ENCODE measurements at regions not wholly inside any gene's neighbourhood (a gene's known extent, or its start where the extent isn't known, plus 50 kb on each side); places are given as distances from the start of the nearest gene placed in this dataset.
A peak's percentile ranks its signal among the peaks of the same experiment; 100 is the strongest.

DNA sequence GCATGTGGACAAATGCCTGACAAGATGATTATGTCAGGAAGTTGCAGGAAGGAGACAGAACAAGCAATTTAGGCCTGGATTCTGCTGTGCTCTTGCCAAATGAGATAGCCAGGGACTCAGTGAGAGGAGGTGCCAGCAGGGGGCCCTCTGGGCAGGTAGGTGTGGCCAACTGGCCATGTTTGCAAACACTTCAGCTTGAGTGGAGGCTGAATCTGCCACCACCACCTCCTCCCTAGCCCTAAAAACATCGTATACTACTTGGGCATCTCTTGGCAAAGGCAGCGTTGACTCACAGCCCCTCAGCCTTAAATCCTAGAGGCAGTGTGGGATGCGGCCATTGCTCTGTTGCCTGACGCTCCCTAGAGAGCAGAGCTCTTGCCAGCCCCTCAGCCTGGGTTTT lies 95.1 kb upstream of the PLET1 start:
- DNase-seq (ENCODE audit: low spot score), result peak; percentile 33

DNA sequence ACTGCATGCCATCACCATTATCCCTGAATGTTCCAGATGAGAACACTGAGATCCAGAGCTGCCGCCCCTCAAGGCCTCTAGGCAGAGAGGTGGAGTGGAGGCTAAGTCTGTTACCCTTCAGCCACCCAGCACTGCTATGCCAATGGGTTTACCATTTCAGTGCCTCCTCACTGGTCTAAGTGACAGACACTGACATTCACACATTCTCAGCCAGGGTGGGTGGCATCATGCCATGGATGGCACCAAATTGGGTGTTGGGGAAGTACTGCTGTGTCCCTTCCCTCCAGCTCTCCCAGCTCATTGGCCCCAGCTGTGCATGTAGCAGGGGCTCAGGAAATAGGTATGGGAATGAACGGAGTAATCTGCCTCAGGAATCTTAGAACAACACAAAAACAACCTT lies 96.8 kb upstream of the PLET1 start:
- DNase-seq (ENCODE audit: low spot score), result no peak

DNA sequence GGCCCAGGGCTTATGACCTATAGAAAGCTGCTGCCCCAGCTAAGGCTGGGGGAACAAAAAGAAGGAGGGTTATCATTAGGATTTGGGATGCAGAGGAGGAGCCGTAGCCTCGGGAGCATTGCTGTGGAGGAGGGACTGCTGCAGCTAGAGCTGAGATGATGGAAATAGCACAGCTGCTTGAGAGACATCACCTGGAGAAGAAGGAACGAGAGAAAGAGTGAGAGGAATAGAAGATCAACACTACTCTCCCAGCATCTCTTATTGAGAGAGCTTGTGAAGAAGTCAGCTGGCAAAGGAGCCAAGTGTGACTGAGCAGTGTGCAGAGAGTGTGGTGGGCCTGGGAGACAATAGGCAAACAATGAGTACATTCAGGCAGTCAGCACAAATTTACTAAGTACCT lies 100.7 kb upstream of the PLET1 start:
- no peak for DNase-seq (ENCODE audit: low spot score)

DNA sequence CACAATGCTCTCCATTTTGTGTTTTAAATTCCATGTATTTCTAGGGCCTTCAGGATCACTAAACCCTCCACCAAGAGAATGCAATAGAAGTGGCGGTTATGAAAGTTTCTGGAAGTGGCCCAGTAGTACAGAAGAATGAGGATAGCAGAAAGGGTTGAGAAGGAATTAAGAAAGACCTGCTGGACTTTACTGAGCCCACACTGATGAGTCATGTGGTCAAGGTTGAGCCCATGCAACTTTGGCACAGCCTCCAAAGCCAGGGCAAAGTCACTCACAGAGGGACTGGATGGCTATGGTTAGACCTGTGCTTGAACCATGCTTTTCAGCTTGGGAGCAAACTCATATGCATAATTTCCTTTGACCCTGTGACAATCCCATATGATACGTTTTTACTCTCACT lies 102.9 kb upstream of the PLET1 start:
- no peak for DNase-seq (ENCODE audit: low spot score)

DNA sequence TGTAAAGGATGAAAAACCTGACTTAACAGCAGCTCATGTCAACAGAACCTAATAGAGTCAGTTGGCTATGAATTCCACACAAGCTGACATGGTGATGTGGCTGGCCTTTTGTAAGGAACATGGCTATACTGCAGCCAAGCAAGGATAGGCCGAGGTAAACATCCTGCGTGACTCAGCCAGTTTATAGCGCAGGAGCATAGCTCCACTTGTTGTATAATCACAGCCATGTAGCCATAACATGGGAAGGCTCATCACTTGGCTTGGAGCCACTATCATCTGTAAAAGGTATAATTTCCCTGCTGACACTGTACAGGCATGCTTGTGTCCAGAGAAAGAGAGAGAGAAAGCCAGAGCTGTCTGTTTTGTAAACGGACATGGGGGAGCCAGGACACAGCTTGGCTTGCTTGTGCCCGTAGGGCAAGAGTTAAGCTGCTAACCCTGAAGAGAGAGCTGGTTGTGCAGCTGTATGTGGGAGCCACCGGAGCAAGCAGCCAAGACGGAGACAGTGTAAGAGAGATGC lies 104.4 kb upstream of the PLET1 start:
- no peak for DNase-seq (ENCODE audit: low spot score)

DNA sequence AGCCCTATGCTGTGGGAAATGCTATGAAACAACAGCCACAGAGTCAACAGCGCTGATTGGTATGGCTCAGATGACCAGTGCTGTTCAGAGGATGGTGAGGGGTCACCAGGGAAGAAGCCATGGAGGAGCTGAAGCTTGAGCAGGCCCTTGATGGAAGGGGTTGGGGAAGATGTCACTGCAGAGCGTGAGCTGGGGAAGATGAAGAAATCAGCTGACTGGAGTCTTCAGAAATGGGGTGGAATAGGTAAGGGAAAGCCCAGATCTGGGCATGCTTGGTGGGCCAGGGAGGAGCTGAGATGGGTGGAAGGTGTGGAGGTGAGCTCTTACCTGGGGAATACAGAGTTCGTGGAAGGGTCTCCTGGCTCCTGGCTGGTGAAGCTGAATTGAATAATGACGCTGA lies 105.4 kb upstream of the PLET1 start:
- no peak for DNase-seq (ENCODE audit: low spot score)

DNA sequence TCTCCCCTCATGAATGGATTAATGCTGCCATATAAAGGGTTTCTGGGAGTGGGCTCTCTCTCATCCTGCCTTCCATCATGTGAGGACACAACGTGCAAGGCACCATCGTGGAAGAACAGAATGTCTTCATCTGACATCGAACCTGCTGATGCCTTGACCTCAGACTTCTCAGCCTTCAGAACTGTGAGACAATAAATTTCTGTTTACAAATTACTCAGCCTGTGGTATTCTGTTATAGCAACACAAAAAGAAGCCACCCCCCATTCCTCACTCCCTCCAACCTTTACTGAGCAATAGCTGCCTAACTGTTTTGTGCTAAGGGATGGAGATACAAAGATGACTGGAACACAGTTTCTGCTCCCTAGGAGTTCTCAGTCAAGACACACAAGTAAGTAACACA lies 106.1 kb upstream of the PLET1 start:
- DNase-seq (ENCODE audit: low spot score), result no peak

DNA sequence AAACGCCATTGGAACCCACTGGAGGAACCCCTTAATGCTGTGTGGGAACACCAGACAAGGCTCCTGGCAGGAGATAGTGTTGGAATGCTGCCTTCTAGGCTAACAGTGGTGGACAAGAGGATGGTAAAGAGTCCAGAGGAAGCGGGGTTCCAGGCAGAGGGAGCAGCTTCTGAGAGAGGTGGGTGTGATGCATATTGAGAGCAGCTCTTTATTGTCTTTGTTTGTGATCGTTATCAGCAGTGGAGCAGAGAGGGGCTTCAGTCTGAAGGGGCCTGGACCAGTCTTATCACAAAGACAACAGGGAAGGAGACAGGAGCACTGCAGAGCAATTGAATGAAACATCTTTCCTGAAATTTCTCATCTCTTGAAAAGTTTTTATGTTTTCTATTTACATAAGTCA lies 106.8 kb upstream of the PLET1 start:
- DNase-seq (ENCODE audit: low spot score), result no peak

DNA sequence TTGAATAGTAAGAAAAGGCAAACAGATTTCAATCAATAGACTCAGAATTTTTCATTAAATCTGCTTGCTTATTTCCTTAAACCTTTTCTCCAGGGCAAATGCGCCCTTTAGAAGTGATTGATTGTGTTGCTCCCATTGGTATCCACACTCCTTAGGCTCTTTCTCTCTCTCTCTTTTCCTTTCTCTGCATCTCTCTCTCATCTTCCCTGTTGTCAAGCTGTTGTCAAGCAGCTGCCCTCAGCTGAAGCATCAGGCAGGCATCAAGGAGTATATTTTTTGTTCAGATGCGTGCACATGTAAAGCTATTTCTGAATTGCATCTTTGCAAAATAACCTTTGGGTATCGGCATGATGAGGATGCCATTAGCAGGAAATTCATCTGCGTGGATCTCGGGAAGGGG lies 107.2 kb upstream of the PLET1 start:
- DNase-seq (ENCODE audit: low spot score), result no peak

DNA sequence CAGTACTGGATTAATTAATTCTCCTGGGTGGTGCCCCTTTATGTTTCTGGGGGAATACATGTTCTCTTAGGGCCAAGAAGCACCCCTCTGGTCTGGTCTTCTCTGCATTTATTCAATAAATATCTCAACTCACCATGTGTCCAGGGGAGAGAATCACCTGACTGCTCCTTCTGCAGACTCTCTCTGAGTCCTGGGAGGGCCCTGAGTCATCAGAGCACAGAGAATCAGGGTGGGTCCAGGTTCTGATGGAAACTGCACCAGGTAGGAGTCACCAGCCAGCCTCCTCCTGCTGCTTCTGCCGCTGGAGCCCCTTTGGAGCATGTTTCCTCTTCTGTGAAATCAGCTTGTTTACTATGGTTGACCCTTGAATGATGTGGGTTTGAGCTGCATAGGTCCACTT lies 107.7 kb upstream of the PLET1 start:
- DNase-seq (ENCODE audit: low spot score), result no peak

DNA sequence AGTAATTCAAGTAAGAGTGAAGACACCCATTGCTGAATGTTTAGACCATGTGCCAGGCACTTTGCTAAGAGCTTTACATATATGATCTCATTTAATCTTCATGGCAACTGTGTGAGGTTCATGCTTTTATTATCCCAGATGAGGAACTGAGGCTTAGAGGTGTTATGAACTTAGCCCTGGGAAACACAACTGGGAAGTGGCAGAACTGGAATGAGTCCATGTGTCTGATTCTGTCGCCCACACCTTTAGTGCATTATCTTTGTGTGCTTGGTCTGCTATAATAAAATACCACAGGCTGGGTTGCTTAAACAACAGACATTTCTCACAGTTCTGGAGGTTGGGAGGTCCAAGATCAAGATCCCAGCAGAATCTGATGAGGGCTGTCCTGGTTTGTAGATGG lies 108.7 kb upstream of the PLET1 start:
- no peak for DNase-seq (ENCODE audit: low spot score)

DNA sequence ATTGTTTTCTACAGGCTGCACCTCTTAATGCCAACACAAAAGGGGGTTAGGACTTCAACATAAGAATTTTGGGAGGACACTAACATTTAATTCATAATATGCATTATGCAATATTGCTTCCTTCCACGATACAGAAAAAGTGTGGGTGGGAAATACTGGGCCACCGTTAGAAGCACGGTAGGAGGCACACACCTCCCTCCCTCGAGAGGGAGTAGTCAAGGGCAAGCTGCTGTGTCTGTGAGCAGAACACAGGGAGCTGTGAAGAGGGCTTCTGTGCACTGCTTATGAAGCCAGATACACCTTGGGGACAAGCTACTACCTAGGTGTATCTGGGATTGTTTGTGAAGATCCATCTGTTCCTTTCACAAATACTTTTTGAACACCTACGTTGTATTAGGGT lies 109.3 kb upstream of the PLET1 start:
- DNase-seq (ENCODE audit: low spot score), result no peak

DNA sequence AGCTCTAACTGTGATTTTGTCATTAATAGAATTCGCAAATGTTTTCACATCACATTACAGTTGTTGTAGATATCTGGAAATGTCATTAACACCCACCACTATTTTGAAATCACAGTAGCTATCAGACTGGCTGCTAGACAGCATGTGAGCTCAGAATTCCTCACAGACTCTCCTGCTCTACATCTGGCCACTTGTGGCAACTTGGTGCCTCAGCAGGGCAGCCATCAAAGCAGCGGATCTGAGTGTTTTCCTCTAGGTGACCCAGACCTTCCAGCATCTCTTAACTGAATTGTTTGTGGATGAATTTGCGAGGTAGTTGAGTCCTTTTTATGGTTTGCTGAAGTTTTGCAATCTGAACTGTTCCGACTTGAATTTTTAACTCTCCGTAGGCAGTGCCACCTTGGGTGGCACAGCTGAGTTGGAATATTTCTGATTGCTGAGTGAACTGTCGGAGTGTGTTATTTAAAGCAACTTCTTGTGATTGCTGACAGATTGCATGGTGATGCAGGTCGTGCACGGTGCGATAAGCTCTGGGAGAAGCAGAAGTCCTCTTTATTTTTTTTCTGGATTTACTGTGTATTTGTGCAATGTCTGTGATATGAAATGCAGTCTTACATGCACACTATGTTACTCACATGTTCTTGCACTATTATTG lies 114.0 kb upstream of the PLET1 start:
- no peak for DNase-seq (ENCODE audit: low spot score)

DNA sequence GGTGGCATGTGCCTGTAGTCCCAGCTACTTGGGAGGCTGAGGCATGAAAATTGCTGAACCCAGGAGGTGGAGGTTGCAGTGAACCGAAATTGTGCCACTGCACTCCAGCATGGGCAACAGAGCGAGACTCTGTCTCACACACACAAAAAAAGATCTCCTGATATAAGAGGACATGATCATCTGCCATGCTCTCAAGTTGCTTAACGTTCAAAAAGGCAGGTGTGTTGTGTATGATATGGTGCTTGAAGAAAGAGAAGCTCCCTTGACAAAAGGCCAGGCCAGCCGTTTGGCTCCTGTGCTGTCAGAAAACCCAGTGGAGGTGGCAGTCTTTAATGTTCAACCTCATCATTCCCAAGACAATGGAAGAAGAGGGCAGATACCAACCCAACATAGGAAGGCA lies 117.3 kb upstream of the PLET1 start:
- DNase-seq (ENCODE audit: low spot score), result no peak

DNA sequence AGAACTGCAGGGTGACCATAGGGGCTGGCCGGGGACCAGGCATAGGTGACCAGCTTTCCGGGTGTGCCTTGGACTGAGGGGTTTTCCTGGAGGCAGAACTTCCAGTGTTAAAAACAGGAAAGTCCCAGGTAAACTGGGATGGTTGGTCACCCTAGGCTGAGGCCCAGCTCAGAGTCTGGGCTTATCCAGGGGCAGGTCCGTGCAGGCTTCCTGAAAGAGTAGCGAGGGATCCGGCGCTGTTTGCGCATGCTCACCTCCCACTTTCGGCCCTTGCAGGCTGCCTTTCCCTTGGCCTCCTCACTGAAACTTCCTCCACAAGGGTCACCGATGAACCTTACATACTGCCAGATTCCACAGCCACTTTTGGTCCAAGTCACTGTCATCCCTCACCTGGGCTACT lies 119.8 kb upstream of the PLET1 start:
- no peak for DNase-seq (ENCODE audit: low spot score)

DNA sequence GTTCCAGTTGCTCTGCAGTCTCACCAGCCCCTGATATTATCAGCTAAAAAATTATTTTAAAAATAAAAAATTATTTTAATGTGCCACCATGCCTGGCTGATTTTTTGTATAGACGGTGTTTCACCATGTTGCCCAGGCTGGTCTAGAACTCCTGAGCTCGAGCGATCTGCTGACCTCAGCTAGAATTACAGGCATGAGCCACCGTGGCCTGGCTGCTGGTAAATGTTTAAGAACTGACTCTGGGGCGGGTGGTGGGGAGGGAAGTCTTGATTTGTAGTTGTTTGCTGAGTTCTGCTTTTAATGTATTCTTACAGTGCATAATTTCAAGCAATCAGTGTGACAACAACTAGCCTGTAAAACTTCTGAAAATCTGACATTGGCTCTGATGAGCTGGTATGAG lies 120.9 kb upstream of the PLET1 start:
- no peak for DNase-seq (ENCODE audit: low spot score)

DNA sequence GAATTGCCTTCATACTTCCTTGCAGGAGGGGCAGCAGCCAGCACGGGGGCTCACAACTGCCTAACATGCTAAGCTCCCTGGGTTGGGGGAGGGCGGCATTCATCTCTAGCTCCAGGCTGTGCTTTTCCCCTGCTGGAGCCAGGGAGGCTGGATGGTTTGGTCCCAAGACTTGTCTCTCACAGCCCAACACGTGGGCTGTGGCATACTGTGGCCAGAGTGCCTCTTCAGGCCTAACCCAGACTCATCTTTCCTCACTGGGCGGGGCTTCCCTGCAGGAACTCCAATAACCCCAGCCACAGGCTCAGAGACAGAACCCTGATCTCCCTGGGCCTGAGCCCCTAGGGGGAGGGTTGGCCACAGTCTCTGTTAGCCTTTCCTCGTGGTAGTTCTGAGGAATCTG lies 121.9 kb upstream of the PLET1 start:
- no peak for DNase-seq (ENCODE audit: low spot score)

DNA sequence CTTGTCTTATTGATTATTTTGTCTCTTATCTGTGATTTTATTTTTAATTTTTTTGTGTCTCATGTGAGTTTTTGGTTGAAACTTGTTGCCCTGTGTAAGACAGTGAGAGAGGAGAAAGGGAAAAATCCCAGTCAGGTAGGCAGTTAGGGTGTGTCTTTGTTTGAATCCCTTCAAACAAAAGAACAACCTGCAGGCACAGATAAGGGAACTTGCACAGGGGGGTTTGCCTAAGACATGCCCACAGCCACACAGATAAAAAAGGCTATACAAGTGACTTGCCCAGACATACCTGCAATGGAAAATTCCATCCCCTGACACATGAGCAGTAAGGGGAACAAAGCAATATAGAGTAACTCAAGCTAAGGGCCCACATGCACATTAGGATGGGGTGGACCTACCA lies 127.8 kb upstream of the PLET1 start:
- no peak for DNase-seq (ENCODE audit: low spot score)

DNA sequence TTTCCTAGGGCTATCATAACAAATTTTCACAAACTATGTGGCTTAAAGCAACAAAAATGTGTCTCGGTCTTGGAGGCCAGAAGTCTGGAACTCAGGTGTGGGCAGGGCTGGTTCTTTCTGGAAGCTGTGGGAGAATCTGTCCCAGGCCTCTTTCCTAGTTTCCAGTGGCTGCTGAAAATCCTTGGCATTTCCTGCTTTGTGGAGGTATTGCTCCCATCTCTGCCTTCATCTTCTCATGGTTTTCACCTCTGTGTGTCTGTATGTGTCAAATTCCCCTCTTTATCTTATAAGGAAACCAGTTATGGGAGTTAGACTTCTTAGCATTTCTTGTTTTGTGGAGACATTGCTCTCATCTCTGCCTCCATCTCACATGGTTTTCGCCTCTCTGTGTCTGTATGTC lies 130.4 kb upstream of the PLET1 start:
- no peak for DNase-seq (ENCODE audit: low spot score)

DNA sequence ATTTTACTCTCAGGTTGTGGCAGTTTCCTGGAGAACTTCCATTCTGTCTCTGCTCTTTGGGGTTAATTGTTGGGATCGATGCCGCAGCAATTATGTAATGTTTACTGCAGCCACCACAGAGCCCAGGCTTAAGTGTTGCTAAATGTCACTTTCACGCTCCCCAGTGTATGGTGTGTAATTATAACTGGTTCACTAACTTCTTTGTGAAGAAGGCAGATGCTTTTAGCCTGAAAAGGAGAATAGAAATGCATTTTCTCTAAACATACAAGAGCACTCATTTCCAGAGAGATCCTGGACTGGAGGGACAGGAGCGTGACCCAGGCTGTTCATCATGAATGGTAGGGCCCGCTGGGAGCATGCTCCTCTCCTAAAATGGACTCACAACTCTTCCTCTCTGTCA lies 132.2 kb upstream of the PLET1 start:
- DNase-seq (ENCODE audit: low spot score), result no peak

DNA sequence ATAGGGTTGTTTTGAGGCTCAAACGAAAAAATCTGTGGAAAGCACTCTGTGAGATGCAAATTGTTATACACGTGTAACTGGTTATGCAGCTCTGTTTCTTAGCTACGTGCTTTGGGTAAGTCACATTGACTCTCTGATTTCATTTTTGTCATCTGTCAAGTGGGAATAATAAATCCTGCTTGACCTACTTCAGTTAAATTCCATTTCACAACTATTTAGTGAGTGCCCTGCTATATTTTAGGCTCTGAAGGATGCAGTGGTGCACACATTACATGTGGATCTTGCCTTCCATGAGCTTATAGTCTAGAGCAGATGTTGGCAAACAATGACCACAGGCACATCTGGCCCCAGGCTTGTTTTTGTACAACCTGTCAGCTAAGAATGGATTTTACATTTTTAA lies 133.6 kb upstream of the PLET1 start:
- no peak for DNase-seq (ENCODE audit: low spot score)

DNA sequence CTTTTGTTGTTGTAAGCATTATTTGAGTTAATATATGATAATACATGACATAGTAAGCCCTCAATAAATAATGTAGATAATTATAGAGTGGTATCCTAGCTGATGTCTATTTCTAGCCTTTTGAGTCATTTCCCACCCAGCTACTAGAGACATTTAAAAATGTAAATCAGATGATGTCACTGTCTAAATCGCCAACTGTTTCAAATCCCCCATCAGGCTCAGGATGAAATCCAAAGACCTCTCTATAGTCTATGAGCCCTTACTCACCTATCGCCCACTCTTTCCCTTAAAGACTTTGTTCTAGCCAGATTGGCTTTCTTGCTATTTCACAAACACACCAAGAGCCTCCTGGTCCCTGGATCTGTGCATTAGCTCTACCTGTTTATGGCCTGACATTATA lies 135.4 kb upstream of the PLET1 start:
- DNase-seq (ENCODE audit: low spot score), result no peak

DNA sequence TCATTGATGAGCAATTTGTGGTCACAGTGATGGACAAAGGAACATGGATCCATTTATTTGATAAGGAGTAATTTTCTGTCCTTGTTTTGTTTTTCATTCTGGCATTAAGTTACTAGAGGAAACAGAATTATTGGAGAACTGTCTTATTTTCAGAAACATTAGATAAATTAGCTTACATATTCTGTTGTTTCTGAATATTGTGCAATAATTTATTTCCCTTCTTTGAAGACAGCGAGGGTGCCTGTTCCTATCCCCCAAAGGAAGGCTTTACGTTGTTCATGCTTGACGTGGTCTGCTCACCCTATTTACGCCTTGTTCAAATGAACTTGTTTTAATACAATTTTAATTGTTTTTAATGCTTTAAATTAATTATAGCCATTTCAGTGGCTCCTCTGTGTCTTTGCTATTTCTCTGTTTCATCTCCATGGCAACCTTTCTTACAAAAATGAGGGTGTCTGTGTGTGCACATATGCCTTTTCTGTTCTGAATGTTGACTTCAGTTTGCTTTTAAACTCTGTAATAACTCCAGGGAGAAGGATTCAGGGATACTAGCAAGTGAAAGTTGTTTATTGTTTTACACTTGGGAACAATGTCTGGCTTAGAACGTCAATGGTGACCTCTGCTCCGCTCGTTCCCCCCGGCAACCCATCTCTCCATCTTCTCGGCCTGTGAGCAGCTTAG lies 138.3 kb upstream of the PLET1 start:
- no peak for DNase-seq (ENCODE audit: low spot score)
